Gastroesophageal sphincter (tissue), 4 donors: ENCODE measurements at regions not wholly inside any gene's neighbourhood (a gene's known extent, or its start where the extent isn't known, plus 50 kb on each side); places are given as distances from the start of the nearest gene placed in this dataset.
"Not testable (repeated sequence)": the region's sequence is repeated elsewhere in the genome, so short reads cannot be mapped to it uniquely, and the experiment has no call there.

ENCODE experiments used
- ATAC-seq: fragments of 150-250 bp; one replicate; pipeline ENCODE4 v1.9.1; 2016; ENCODE audit warnings: mild to moderate bottlenecking, moderate library complexity
- H3K27ac ChIP-seq, 4 donors: fragments of 200-600 bp; sonication (generic) in 3 of 4; 1 replicate in 3 of 4; 2 replicates in 1 of 4; pipeline ENCODE4 v1.5.1; 2016 to 2019
- H3K27me3 ChIP-seq: fragments of 200-600 bp; sonication (generic); one replicate; pipeline ENCODE4 v1.5.1; 2019
- H3K36me3 ChIP-seq, 2 donors: fragments of 200-600 bp; sonication (generic); one replicate each; pipeline ENCODE4 v1.5.1; 2019; ENCODE audit warnings: control low read depth in 1 of 2
- H3K4me1 ChIP-seq, 3 donors: fragments of 200-600 bp; sonication (generic); 1 replicate in 2 of 3; 2 replicates in 1 of 3; pipeline ENCODE4 v1.5.1; 2016 to 2019; ENCODE audit warnings: control low read depth in 2 of 3
- H3K4me3 ChIP-seq, 2 donors: fragments of 200-600 bp; sonication (generic); one replicate each; pipeline ENCODE4 v1.5.1; 2019; ENCODE audit warnings: mild to moderate bottlenecking in 1 of 2, moderate library complexity in 1 of 2
- H3K9me3 ChIP-seq, 3 donors: fragments of 200-600 bp; sonication (generic); one replicate each; pipeline ENCODE4 v1.5.1; 2017 to 2019; ENCODE audit warnings: control low read depth in 2 of 3
- CTCF ChIP-seq, 4 experiments: fragments of 200-600 bp in 2 of 4; fragments of 450-650 bp in 2 of 4; sonication (generic) in 1 of 4; IDR thresholded peaks; one replicate each; pipeline ENCODE4 v1.5.1; 2017 to 2019; ENCODE audit warnings: antibody characterized with exemption in 4 of 4, mild to moderate bottlenecking in 2 of 4, moderate library complexity in 2 of 4
- EP300 ChIP-seq: sonication (generic); formaldehyde crosslinking; IDR thresholded peaks from one replicate; pipeline ENCODE4 v1.6.1; 2017; ENCODE audit warnings: antibody characterized with exemption, mild to moderate bottlenecking
- POLR2A ChIP-seq, 2 donors: fragments of 450-650 bp; IDR thresholded peaks; one replicate each; pipeline ENCODE4 v1.6.1; 2017; ENCODE audit warnings: antibody characterized with exemption in 2 of 2, mild to moderate bottlenecking in 2 of 2, moderate library complexity in 1 of 2
- POLR2AphosphoS5 ChIP-seq: sonication (generic); formaldehyde crosslinking; IDR thresholded peaks from one replicate; pipeline ENCODE4 v1.6.1; 2017; ENCODE audit warnings: antibody characterized with exemption
- WGBS, 2 donors: methylation state at CpG; one replicate each; pipeline ENCODE4 v1.1.5; 2018; ENCODE audit warnings: low coverage in 1 of 2; 5-methylcytosine and 5-hydroxymethylcytosine counted together

GRCh38 chr10:28987555-28988320 lies 301.1 kb upstream of the LYZL1 start:
- Histone ChIP-seq H3K27ac (no peak overlapping the region), H3K27me3 (no peaks in the 10 kb centered on the region), H3K4me1 (peaks cover 0 to 10% (median 0%) of the 10 kb centered on the region in 3 donors), H3K9me3 (no peaks in the 10 kb centered on the region), H3K36me3 (no peaks in the 10 kb centered on the region), H3K4me3 (no peak overlapping the region)
- ATAC-seq: no peak
- no peak for TF ChIP-seq POLR2AphosphoS5
- 74 to 82% methylated on average over 7 to 12 of the region's 14 CpGs for WGBS, 2 donors

- H3K4me3 ChIP-seq: no peak overlapping the region
- no peaks in the 10 kb centered on the region for H3K27me3 ChIP-seq
- no peak for ATAC-seq
- no peaks in the 10 kb centered on the region for H3K36me3 ChIP-seq
- H3K4me1 ChIP-seq: peaks cover 0 to 9% (median 0%) of the 10 kb centered on the region in 3 donors
- TF ChIP-seq EP300 (no peak), POLR2A (IDR thresholded peaks at IDR 0.05) (no peak), CTCF (IDR thresholded peaks at IDR 0.05) (no peak), POLR2AphosphoS5 (no peak)
- 90 to 94% methylated on average over 4 to 6 of the region's 6 CpGs for WGBS, 2 donors
- no peak overlapping the region for H3K27ac ChIP-seq
- no peaks in the 10 kb centered on the region for H3K9me3 ChIP-seq
Measured at GRCh38 chr10:28988980-28989379, 299.9 kb upstream of the LYZL1 start.

GRCh38 chr10:28991333-28992270 lies 297.3 kb upstream of the LYZL1 start:
- Histone ChIP-seq H3K4me1 (no peaks in the 10 kb centered on the region), H3K27me3 (no peaks in the 10 kb centered on the region), H3K4me3 (no peak overlapping the region), H3K27ac (no peak overlapping the region), H3K36me3 (no peaks in the 10 kb centered on the region), H3K9me3 (no peaks in the 10 kb centered on the region)
- 73 to 75% methylated on average over 4 to 5 of the region's 7 CpGs for WGBS, 2 donors
- no peak for TF ChIP-seq POLR2AphosphoS5
- TF ChIP-seq POLR2A (IDR thresholded peaks at IDR 0.05): no peak
- TF ChIP-seq CTCF (IDR thresholded peaks at IDR 0.05): peak; percentile 57 to 79 (median 68)
- no peak for ATAC-seq

GRCh38 chr10:28993056-28993455 lies 295.8 kb upstream of the LYZL1 start:
- H3K4me1 ChIP-seq: no peaks in the 10 kb centered on the region
- TF ChIP-seq EP300 (no peak), POLR2A (IDR thresholded peaks at IDR 0.05) (no peak), POLR2AphosphoS5 (no peak), CTCF (IDR thresholded peaks at IDR 0.05) (no peak)
- 82 to 87% methylated on average over 4 to 5 of the region's 8 CpGs for WGBS, 2 donors

GRCh38 chr10:28993861-28994260 lies 295.0 kb upstream of the LYZL1 start:
- Histone ChIP-seq H3K36me3 (no peaks in the 10 kb centered on the region), H3K27ac (no peak overlapping the region), H3K4me1 (no peaks in the 10 kb centered on the region), H3K9me3 (no peaks in the 10 kb centered on the region), H3K27me3 (no peaks in the 10 kb centered on the region), H3K4me3 (no peak overlapping the region)
- 50% methylated on average over 1 of the region's 1 CpG for WGBS, 2 donors
- no peak for TF ChIP-seq POLR2AphosphoS5
- no peak for TF ChIP-seq EP300
- TF ChIP-seq POLR2A (IDR thresholded peaks at IDR 0.05): no peak
- TF ChIP-seq CTCF (IDR thresholded peaks at IDR 0.05): no peak
- ATAC-seq: no peak

More at GRCh38 chr10:28993056-28993455, 295.8 kb upstream of the LYZL1 start:
- H3K4me3 ChIP-seq: no peak overlapping the region
- H3K27me3 ChIP-seq: no peaks in the 10 kb centered on the region
- no peak overlapping the region for H3K27ac ChIP-seq
- no peaks in the 10 kb centered on the region for H3K9me3 ChIP-seq
- H3K36me3 ChIP-seq: no peaks in the 10 kb centered on the region
- ATAC-seq: no peak

- H3K36me3 ChIP-seq, H3K4me3 ChIP-seq, H3K9me3 ChIP-seq, H3K27ac ChIP-seq, ATAC-seq, H3K4me1 ChIP-seq, H3K27me3 ChIP-seq: not testable (repeated sequence)
- 100% methylated on average over 2 to 4 of the region's 5 CpGs for WGBS, 2 donors
Measured at GRCh38 chr10:28994802-28995201, 294.1 kb upstream of the LYZL1 start.
